SK-N-SH treated with all-trans-retinoic acid at 6 μM for 48 hours (cell line): ENCODE measurements at regions not wholly inside any gene's neighbourhood (a gene's known extent, or its start where the extent isn't known, plus 50 kb on each side); places are given as distances from the start of the nearest gene placed in this dataset.
"Not testable (repeated sequence)": the region's sequence is repeated elsewhere in the genome, so short reads cannot be mapped to it uniquely, and the experiment has no call there.

Experiments
- BACH2 ChIP-seq: fragments of 250-450 bp; sonication (Bioruptor Pico); IDR thresholded peaks from 2 replicates; pipeline ENCODE4 v1.9.0; 2021; ENCODE audit warnings: mild to moderate bottlenecking, borderline replicate concordance
- GLIS3 ChIP-seq: fragments of 250-450 bp; sonication (Bioruptor Pico); IDR thresholded peaks from 2 replicates; pipeline ENCODE4 v1.5.0; 2020; ENCODE audit warnings: mild to moderate bottlenecking, moderate library complexity
- ISL1 ChIP-seq: fragments of 250-450 bp; sonication (Bioruptor Pico); IDR thresholded peaks from 2 replicates; pipeline ENCODE4 v2.1.2; 2022; ENCODE audit warnings: mild to moderate bottlenecking, moderate library complexity

DNA sequence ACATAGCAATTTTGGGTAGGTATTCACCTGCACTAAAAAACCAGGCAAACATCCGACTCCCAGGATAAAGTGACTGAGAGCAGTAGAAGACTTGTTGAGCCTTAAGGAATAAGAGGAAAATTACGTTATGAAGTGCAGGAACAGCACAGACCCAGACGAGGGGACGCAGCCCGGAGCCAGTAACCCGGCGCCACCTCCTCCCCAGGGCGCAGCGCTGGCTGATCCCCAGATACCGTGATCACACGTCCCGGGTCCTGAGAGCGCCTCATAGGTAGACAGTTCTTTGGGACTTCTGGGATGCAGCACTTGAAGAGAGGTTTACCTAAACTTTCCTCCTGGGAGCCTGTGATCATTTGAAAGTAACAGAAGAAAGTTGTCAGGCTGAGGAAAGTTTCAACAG is 1379.7 kb downstream of the CDH12 start:
- TF ChIP-seq ISL1; GLIS3 (CRISPR knock-in tag); BACH2 (CRISPR knock-in tag): not testable (repeated sequence)
